Fibroblast of the aortic adventitia (primary cell): ENCODE measurements at regions not wholly inside any gene's neighbourhood (a gene's known extent, or its start where the extent isn't known, plus 50 kb on each side); places are given as distances from the start of the nearest gene placed in this dataset.

Source experiments
- DNase-seq: peaks from one replicate; pipeline ENCODE4 v3.0.0-alpha.2; 2010; ENCODE audit warnings: low read depth
- H3K4me3 ChIP-seq: 2 replicates; pipeline ENCODE4 v1.5.1; 2011; ENCODE audit warnings: low read depth, mild to moderate bottlenecking, control low read depth, low read length, moderate library complexity
- TF ChIP-seq, protein P1 (sequence below): IDR thresholded peaks from 2 replicates; pipeline ENCODE4 v1.5.1; 2011; ENCODE audit warnings: mild to moderate bottlenecking, low read length, control low read depth, inconsistent platforms; ENCODE audit not compliant: insufficient read depth

GRCh38 chr3:83002869-83003445 is 1241.5 kb upstream of the GBE1 start:
- H3K4me3 ChIP-seq, result no peak overlapping the region
- no peak for DNase-seq
- TF ChIP-seq, protein P1, sequence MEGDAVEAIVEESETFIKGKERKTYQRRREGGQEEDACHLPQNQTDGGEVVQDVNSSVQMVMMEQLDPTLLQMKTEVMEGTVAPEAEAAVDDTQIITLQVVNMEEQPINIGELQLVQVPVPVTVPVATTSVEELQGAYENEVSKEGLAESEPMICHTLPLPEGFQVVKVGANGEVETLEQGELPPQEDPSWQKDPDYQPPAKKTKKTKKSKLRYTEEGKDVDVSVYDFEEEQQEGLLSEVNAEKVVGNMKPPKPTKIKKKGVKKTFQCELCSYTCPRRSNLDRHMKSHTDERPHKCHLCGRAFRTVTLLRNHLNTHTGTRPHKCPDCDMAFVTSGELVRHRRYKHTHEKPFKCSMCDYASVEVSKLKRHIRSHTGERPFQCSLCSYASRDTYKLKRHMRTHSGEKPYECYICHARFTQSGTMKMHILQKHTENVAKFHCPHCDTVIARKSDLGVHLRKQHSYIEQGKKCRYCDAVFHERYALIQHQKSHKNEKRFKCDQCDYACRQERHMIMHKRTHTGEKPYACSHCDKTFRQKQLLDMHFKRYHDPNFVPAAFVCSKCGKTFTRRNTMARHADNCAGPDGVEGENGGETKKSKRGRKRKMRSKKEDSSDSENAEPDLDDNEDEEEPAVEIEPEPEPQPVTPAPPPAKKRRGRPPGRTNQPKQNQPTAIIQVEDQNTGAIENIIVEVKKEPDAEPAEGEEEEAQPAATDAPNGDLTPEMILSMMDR, result no peak

DNA sequence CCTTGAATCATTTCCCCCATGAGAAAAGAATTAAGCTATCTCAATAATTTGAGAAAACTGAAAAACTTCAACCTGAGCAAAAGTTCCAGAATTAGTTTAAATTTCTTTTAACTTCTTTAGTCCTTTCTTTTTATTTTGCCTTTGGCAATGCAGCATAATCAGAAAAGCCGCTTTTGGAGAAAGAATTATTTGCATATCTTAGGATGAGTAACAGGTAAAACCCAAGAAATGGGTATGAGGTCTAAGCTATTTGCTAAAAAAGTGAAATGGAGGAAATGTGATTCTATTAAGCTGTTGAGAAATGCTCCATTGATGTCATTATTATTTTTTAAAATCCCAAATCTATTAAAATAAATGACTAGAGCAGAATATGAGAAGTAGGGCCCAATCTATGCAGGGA is 1238.3 kb upstream of the GBE1 start:
- DNase-seq, result no peak
- TF ChIP-seq, protein P1, result no peak
- H3K4me3 ChIP-seq, result no peak overlapping the region

GRCh38 chr3:82978368-82978767 is 1216.9 kb upstream of the GBE1 start:
- no peak for DNase-seq
- no peak overlapping the region for H3K4me3 ChIP-seq
- TF ChIP-seq, protein P1, result no peak

DNA sequence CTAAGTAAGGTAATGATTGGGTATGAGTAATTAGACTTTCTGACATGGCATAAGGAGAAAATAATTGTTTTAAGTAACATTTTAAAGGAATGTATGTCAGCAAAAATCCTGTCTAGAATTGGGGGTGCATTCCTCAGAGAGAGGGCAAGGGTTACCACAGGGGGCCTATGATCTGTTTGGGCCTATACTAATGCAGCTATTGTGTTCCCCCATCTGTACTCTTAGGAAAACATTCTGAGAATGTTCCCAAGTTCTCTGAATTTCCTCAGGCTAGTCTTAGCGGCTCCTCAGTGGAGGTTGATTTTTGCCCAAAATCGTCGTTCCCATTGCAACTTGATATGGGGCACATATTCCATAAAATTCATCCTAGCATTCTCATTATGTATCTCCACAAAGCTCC is 1216.4 kb upstream of the GBE1 start:
- TF ChIP-seq, protein P1, result no peak
- DNase-seq, result no peak
- H3K4me3 ChIP-seq, result no peak overlapping the region

DNA sequence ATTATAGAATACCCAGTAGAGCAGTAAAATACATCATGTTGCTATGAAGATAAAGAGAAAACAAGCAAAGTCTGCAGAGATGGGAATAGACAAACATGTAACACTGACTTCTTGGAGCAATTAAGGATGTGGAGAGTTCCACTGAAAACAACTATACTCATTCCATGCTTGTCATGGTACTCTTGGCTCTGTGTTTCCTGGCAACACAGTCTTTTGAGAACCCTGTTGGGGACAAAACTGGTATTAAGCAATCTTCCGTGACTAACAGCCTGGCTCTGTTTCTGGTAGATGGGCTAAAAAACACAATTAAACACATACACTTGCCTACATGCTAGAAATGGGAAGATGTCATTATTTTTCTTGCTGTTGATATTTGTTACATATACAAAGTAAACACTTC is 1212.3 kb upstream of the GBE1 start:
- TF ChIP-seq, protein P1, result no peak
- DNase-seq, result no peak
- H3K4me3 ChIP-seq, result no peak overlapping the region

DNA sequence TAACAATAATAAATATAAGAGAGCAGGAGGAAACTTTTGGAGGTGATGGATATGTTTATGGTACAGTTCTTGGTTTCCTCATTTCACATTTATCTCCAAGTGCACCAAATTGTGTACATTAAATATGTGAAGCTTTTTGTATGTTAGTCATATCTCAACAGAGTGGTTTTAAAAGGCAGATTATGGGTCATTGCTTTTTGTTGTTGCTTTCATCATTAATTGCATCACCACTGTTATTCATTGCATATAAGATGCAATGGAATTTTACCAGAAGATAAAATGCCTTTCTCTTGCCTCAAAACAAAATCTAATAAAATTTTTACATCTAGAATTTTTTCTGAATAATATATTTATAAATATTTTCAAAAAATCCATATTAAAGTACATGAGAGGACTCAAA is 1198.9 kb upstream of the GBE1 start:
- TF ChIP-seq, protein P1, result no peak
- DNase-seq, result no peak
- H3K4me3 ChIP-seq, result no peak overlapping the region

- H3K4me3 ChIP-seq, result no peak overlapping the region
- DNase-seq, result no peak
- TF ChIP-seq, protein P1, result no peak
Measured at GRCh38 chr3:82957696-82958095, 1196.3 kb upstream of the GBE1 start.
